ENCODE measurements at regions not wholly inside any gene's neighbourhood (a gene's known extent, or its start where the extent isn't known, plus 50 kb on each side); places are given as distances from the start of the nearest gene placed in this dataset.

GRCh38 chr20:6898928-6899327 lies 131.4 kb downstream of the BMP2 start:
- TF ChIP-seq NBN (conservative IDR thresholded peaks at IDR 0.05) (no peak), REPIN1 (CRISPR knock-in tag; IDR thresholded peaks at IDR 0.05; ENCODE audit: borderline replicate concordance, low read depth) (no peak), ZNF354B (CRISPR knock-in tag; IDR thresholded peaks at IDR 0.05) (no peak), ZMAT3 (CRISPR knock-in tag; conservative IDR thresholded peaks at IDR 0.05) (no peak), TRAFD1 (CRISPR knock-in tag; IDR thresholded peaks at IDR 0.05; ENCODE audit: borderline replicate concordance) (no peak), KDM5A (IDR thresholded peaks at IDR 0.05; ENCODE audit: borderline replicate concordance, low read length) (no peak), ZBTB38 (CRISPR knock-in tag; IDR thresholded peaks at IDR 0.05) (no peak)
- DNase-seq (ENCODE audit: low spot score), result no peak
- H3K9ac ChIP-seq (ENCODE audit: insufficient read depth, low read depth, low read length), result no peak overlapping the region
- H2AFZ ChIP-seq (ENCODE audit: low read length), result no peak overlapping the region
- no peak for ATAC-seq
- in situ Hi-C loops (cut with HindIII; ENCODE audit: extremely low pct_ligation_motif_present, low pct_unique_long_range_greater_than_20kb) (no loop called here), intact Hi-C loops (cut with micrococcal nuclease; ENCODE audit: unreplicated experiment) (no loop called here)
- BruUV-seq (replicated peaks), result no TSS peak
- CTCF ChIA-PET (ENCODE audit: low intra/inter-chr PET ratio, low total read pairs), result no interaction called here
- no peaks in the 10 kb centered on the region for H3K9me3 ChIP-seq (ENCODE audit: low read length)
- 22% methylated on average over 3 of the region's 3 CpGs for WGBS (ENCODE audit: low lambda C conversion rate)
- H3K4me1 ChIP-seq (ENCODE audit: insufficient read depth, low read length), result no peaks in the 10 kb centered on the region
- no peak overlapping the region for H3K4me2 ChIP-seq (ENCODE audit: low read depth, low read length)
- POLR2A ChIA-PET, result no interaction called here
- no peak overlapping the region for H3K27ac ChIP-seq (ENCODE audit: extremely low read length, insufficient read depth, low read length)
- no peak for FAIRE-seq
- H3K4me3 ChIP-seq (replicated peaks in 1 of 3; ENCODE audit: insufficient read depth in 1 of 3, low read depth in 2 of 3, low read length in 3 of 3), result no peak overlapping the region
- no peaks in the 10 kb centered on the region for H4K20me1 ChIP-seq (ENCODE audit: insufficient read depth, low read length)
- no peaks in the 10 kb centered on the region for H3K27me3 ChIP-seq (ENCODE audit: control insufficient read depth in 1 of 2, insufficient read depth in 2 of 2, low read length in 2 of 2)
- no peaks in the 10 kb centered on the region for H3K36me3 ChIP-seq (replicated peaks in 1 of 2; ENCODE audit: control insufficient read depth in 1 of 2, insufficient read depth in 2 of 2, low read length in 2 of 2)
- no peaks in the 10 kb centered on the region for H3K79me2 ChIP-seq (ENCODE audit: insufficient read depth, low read length)

- ATAC-seq, result no peak
These were observed 139.4 kb downstream of the BMP2 start for GRCh38 chr20:6906871-6907270.

More at GRCh38 chr20:6906871-6907270, 139.4 kb downstream of the BMP2 start:
- no peak overlapping the region for H3K4me2 ChIP-seq (ENCODE audit: low read depth, low read length)
- FAIRE-seq (no peak), DNase-seq (ENCODE audit: low spot score) (no peak)
- H3K4me1 ChIP-seq (ENCODE audit: insufficient read depth, low read length), result no peaks in the 10 kb centered on the region
- no peak overlapping the region for H3K27ac ChIP-seq (ENCODE audit: extremely low read length, insufficient read depth, low read length)
- H4K20me1 ChIP-seq (ENCODE audit: insufficient read depth, low read length), result no peaks in the 10 kb centered on the region
- ChIA-PET CTCF (ENCODE audit: low intra/inter-chr PET ratio, low total read pairs) (no interaction called here), POLR2A (no interaction called here)
- no peaks in the 10 kb centered on the region for H3K27me3 ChIP-seq (ENCODE audit: control insufficient read depth in 1 of 2, insufficient read depth in 2 of 2, low read length in 2 of 2)
- no peak overlapping the region for H2AFZ ChIP-seq (ENCODE audit: low read length)
- H3K9me3 ChIP-seq (ENCODE audit: low read length), result no peaks in the 10 kb centered on the region
- H3K36me3 ChIP-seq (replicated peaks in 1 of 2; ENCODE audit: control insufficient read depth in 1 of 2, insufficient read depth in 2 of 2, low read length in 2 of 2), result no peaks in the 10 kb centered on the region
- H3K9ac ChIP-seq (ENCODE audit: insufficient read depth, low read depth, low read length), result no peak overlapping the region
- in situ Hi-C loops (cut with HindIII; ENCODE audit: extremely low pct_ligation_motif_present, low pct_unique_long_range_greater_than_20kb) (no loop called here), intact Hi-C loops (cut with micrococcal nuclease; ENCODE audit: unreplicated experiment) (no loop called here)
- H3K4me3 ChIP-seq (replicated peaks in 1 of 3; ENCODE audit: insufficient read depth in 1 of 3, low read depth in 2 of 3, low read length in 3 of 3), result no peak overlapping the region
- no peaks in the 10 kb centered on the region for H3K79me2 ChIP-seq (ENCODE audit: insufficient read depth, low read length)
- TF ChIP-seq MLLT10 (CRISPR knock-in tag; IDR thresholded peaks at IDR 0.05), result no peak
- TF ChIP-seq ZNF598 (CRISPR knock-in tag; IDR thresholded peaks at IDR 0.05; ENCODE audit: borderline replicate concordance), result no peak
- no peak for TF ChIP-seq AGO1 (IDR thresholded peaks at IDR 0.05; ENCODE audit: low read depth, low read length, poor library complexity, severe bottlenecking)
- no TSS peak for BruUV-seq (replicated peaks)
- under 1% methylated on average over 2 of the region's 2 CpGs for WGBS (ENCODE audit: low lambda C conversion rate)
